Right hindlimb (tissue), 1 donor: ENCODE measurements at regions not wholly inside any gene's neighbourhood (a gene's known extent, or its start where the extent isn't known, plus 50 kb on each side); places are given as distances from the start of the nearest gene placed in this dataset.
"Not testable (repeated sequence)": the region's sequence is repeated elsewhere in the genome, so short reads cannot be mapped to it uniquely, and the experiment has no call there.

Source experiments
- DNase-seq: peaks from one replicate; pipeline ENCODE4 v3.0.0-alpha.2; 2018

DNA sequence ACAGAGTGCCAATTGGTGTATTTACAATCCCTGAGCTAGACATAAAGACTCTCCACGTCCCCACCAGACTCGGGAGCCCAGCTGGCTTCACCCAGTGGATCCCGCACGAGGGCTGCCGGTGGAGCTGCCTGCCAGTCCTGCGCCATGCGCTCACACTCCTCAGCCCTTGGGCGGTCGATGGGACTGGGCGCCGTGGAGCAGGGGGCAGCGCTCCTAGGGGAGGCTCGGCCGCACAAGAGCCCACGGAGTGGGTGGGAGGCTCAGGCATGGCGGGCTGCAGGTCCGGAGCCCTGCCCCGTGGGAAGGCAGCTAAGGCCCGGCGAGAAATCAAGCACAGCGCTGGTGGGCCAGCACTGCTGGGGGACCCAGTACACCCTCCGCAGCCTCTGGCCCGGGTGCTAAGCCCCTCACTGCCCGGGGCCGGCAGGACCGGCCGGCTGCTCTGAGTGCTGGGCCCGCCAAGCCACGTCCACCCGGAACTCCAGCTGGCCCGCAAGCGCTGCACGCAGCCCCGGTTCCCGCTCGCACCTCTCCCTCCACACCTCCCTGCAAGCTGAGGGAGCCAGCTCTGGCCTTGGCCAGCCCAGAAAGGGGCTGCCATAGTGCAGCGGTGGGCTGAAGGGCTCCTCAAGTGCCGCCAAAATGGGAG, 759.4 kb downstream of the BRINP3 start:
- not testable (repeated sequence) for DNase-seq

DNA sequence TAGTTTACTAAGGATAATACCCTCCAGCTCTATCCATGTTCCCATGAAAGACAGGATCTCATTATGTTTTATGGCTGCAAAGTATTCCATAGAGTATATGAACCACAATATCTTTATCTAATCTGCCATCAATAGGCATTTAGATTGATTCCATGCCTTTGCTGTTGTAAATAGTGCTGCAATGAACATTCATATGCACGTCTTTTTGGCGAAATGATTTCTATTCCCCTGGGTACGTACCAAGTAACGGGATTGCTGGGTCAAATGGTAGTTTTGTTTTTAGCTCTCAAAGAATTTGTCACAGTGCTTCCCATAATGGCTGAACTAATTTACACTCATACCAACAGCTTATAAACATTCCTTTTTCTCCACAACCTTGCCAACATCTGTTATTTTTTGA, 750.9 kb downstream of the BRINP3 start:
- DNase-seq = no peak

- DNase-seq = no peak
Observed at GRCh38 chr1:189751311-189751710, 726.4 kb downstream of the BRINP3 start.

DNA sequence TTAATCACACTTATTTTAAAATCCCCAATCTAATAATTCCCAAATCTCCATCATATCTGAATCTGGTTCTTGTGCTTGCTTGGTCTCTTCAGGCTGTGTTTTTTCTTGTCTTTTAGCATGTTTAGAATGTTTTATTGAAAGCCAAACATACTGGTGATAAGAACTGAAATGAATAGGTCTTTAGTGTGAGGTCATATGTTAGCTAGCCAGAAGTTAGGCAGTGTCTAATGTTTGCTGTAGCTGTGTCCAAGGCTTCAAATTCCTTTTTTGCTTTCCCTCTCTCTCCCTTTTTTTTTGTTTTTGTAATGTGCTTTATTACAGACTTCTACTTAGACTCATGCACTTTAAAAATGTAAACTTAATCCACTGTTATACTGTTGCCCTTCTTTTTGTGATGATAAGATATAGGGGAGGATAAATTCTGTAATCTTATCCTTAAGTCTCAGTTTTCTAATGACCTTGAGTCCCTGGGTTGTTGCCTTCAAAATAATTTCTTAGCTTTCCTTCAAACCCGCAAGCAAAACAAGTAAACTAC, 725.1 kb downstream of the BRINP3 start:
- DNase-seq = no peak

GRCh38 chr1:189755100-189755499, 722.6 kb downstream of the BRINP3 start:
- not testable (repeated sequence) for DNase-seq

- no peak for DNase-seq
Observed at GRCh38 chr1:189764391-189765320, 713.0 kb downstream of the BRINP3 start.

DNA sequence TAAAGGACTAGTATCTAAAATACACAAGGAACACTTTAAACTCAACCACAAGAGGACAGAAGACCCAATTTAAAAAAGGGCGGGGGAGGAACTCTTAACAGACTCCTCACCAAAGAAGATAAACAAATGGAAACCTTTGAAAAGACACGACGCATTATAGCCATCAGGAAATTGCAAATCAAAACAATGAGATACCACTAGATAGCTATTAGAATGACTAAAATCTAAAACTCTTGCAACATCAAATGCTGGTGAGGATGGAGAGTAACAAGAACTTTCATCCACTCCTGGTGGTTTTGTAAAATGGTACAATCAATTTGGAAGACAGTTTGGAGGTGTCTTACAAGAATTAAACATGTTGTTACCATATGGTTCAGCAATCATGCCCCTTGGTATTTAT, 708.2 kb downstream of the BRINP3 start:
- no peak for DNase-seq

DNA sequence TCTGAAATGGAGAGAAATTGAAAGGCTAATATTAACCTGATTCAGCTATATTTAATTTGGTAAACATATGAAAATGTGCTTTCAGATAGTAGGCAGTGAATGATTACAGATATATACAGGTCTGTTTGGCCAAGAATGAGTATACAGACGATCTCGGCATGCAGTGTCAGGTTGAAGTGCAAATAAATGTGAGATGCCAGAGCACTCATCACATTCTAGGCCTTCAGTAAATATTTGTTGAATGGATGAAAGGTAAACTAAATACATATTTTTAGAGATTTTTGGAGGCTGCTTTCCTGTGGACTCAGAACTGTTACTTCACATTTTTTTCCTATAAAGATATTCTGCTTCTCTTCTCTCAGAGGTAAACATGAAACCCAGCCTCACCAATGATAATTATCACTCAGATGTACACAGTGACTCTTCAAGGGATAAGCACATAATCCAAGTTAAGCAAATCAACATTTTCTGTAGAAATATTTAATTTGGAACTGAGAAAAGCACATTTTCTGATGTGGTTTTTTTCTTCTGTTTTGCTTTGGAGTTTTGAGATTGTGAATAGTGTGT, 702.9 kb downstream of the BRINP3 start:
- no peak for DNase-seq

DNA sequence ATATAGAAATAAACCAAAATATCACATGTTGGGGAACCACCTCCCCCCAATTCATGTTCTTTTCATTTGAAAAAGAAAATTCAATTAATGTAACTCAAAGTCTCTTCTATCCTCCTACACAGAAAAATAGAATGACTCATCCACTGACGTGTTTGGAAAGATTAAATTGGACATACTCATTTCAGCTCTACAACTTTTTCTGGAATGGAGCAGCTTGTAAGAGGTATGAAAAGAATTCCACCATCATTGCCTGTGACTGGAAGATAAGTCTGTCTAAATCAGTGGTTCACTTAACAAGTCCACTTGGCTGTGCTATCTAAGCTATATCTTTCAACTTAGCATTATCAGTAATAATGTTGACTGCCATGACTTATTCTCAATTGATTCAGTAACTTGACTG, 702.3 kb downstream of the BRINP3 start:
- no peak for DNase-seq

DNA sequence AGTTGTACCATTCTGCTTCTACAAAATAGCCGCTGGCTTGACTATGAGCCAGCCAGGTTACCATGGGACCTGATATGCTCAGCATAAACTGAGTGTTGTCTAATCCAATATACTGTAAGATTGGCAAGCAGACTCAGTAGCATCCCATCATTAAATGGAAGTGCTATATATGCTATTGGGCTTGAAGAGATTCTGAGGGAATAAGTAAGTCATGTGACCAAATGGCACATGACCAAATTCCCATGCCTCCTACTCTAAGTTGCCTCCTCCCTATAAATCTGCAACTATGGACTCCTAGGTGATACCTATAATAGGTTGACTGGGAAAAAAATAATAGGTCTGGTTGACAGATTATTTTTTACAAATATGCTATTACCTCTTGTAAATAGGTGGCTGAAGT, 698.6 kb downstream of the BRINP3 start:
- DNase-seq = no peak

GRCh38 chr1:189782295-189782694, 695.4 kb downstream of the BRINP3 start:
- no peak for DNase-seq

- DNase-seq = no peak
Observed at GRCh38 chr1:189783456-189783855, 694.2 kb downstream of the BRINP3 start.

- no peak for DNase-seq
Observed at GRCh38 chr1:189786761-189787160, 690.9 kb downstream of the BRINP3 start.

- DNase-seq = no peak
Observed at GRCh38 chr1:189787201-189787600, 690.5 kb downstream of the BRINP3 start.

DNA sequence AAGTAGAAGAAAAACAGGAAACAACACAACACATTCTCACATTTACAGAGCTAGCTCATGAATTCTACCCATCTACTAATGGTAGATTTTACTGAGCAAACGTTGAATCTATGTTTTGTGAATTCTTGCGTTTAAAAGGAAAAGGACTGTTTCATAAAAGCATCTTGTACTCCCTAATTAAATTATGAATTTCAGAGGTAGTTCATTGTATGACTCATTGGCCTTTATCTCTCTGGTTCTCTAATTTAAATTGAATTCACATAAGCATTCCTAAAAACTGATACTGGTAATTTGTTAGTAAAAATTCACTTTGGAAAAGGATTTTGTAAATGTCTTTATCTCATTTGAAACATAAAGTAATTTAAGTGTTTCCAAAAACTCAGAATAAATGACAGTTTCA, 687.3 kb downstream of the BRINP3 start:
- DNase-seq = no peak

- DNase-seq = no peak
Observed at GRCh38 chr1:189803364-189803763, 674.3 kb downstream of the BRINP3 start.

DNA sequence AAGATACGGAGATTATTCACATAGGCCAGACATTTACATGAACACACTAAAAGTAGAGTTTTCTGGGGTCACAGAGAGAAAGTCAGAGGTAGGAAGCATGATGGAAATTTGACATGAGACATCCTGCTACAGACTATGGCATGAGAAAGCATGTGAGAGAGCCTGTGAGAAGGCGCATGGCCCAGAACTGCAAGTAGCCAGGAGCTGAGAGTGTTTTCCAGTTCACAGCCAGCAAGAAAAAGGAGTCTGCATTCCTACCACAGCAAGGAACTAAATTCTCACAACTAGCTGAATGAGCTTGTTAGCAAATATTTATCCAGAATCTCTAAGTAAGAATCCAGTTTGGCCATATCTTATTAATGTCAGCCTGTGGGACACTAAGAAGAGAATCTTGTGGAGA, 673.3 kb downstream of the BRINP3 start:
- no peak for DNase-seq

DNA sequence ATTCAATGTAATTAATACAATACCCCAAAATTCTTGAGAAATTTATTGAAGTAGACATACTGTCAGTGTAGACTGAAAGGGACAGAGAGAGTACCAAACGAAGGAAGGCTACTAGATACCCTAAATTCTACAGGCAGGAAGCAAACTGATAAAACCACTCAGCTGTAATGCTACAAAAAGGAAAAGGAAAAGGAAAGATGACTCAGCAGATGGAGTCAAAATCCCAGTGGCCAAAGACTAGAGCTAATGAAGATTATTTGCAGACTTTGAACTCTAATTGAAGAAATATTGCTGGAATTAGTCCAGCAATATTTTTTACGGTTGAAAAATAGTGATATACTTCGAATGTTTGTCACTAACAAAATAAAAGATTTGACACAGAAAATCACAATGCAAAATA, 671.9 kb downstream of the BRINP3 start:
- DNase-seq = no peak

- DNase-seq = not testable (repeated sequence)
Observed at GRCh38 chr1:189810639-189811038, 667.0 kb downstream of the BRINP3 start.

DNA sequence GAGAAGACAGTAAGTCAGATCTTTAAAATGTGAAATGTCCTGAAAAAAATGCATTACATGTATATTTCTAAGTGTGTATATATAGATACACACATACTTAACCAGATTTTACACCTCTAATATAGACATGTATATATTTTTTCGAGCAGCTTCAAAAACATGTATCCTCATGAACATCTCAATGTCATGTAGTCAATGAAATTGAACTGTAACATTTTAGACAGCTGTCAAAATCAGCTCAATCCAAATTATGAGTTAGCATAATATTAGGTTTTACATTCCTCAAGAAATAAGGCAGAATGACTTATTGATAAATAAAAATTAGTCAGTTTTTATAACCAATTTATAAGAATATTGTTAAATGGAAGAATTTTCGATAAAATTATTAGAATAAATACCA, 665.7 kb downstream of the BRINP3 start:
- no peak for DNase-seq

DNA sequence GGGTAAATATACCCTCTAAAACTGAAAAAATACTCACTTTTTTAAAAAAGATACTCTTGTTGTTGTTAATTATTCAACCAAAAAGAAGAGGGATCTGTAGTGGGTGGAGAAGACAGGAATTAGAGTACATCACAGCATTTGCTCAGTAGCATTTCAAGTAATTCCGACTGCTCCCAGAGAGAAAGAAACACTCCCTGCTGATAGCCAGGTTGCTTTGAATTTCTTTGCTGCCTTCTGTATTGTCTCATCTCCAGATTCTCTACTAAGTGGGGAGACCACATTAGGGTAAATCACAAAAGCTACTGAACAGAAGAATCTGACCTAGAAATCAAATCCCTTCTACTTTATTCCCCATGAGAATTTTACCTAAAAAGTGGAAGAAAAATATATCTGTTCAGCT, 661.1 kb downstream of the BRINP3 start:
- no peak for DNase-seq

- DNase-seq = no peak
Observed at GRCh38 chr1:189819751-189820150, 657.9 kb downstream of the BRINP3 start.

- no peak for DNase-seq
Observed at GRCh38 chr1:189821833-189822232, 655.8 kb downstream of the BRINP3 start.

DNA sequence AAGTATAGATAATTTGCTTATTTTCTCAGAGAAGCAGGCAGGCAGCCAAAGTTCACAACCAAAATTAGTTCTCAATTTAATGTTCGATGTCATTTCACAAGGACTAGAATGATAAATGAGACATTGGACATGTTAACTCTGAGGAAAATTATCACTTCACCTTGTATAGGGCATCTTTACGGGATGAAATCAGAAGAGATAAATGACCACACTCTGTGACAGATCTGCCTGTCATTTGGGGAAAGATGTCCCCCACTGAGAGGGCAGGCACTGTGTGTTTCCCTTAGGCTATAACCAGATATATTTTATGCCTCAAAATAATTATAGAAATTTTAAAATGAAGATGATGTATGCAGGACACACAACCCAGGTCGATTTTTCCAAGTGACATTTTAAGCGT, 642.9 kb downstream of the BRINP3 start:
- DNase-seq = no peak
